Spleen (tissue), 7 donors: ENCODE measurements at regions not wholly inside any gene's neighbourhood (a gene's known extent, or its start where the extent isn't known, plus 50 kb on each side); places are given as distances from the start of the nearest gene placed in this dataset.

Experiments used
- CTCF ChIP-seq, 11 experiments: fragments of 200-600 bp in 7 of 11; fragments of 450-650 bp in 4 of 11; sonication (generic) in 4 of 11; IDR thresholded peaks in 8 of 11; conservative IDR thresholded peaks in 3 of 11; 1 replicate in 7 of 11; 2 replicates in 4 of 11; pipeline versions ENCODE4 v1.4.0 to v1.8.0; 2016 to 2021; ENCODE audit warnings: antibody characterized with exemption in 11 of 11, inconsistent platforms in 4 of 11, mild to moderate bottlenecking in 1 of 11
- POLR2A ChIP-seq, 3 donors: fragments of 450-650 bp; IDR thresholded peaks; one replicate each; pipeline ENCODE4 v1.5.1; 2017; ENCODE audit warnings: antibody characterized with exemption in 3 of 3, mild to moderate bottlenecking in 1 of 3
- POLR2AphosphoS5 ChIP-seq, 3 donors: sonication (generic); formaldehyde crosslinking; IDR thresholded peaks; one replicate each; pipeline ENCODE4 v1.5.1; 2017; ENCODE audit warnings: antibody characterized with exemption in 3 of 3
- donor health status: DM: no; HTN: no; CAD: no; lungs with moderate emphysema.
- donor health status: DM: no; HTN: no; CAD: no.
- donor health status: DM: no; HTN: no; CAD: no.

- TF ChIP-seq POLR2A (IDR thresholded peaks at IDR 0.05) (no peak), CTCF (IDR thresholded peaks at IDR 0.05 in 8 of 11, conservative IDR thresholded peaks at IDR 0.05 in 3 of 11) (no peak), POLR2AphosphoS5 (IDR thresholded peaks at IDR 0.05) (no peak)
These were observed 372.1 kb downstream of the LIG4 start for GRCh38 chr13:107843281-107843680.
